ENCODE measurements at regions not wholly inside any gene's neighbourhood (a gene's known extent, or its start where the extent isn't known, plus 50 kb on each side); places are given as distances from the start of the nearest gene placed in this dataset.
"Not testable (repeated sequence)": the region's sequence is repeated elsewhere in the genome, so short reads cannot be mapped to it uniquely, and the experiment has no call there.

- DNase-seq = no peak
These were observed 52.9 kb upstream of the SEC14L1 start for GRCh38 chr17:77087650-77088454.

DNA sequence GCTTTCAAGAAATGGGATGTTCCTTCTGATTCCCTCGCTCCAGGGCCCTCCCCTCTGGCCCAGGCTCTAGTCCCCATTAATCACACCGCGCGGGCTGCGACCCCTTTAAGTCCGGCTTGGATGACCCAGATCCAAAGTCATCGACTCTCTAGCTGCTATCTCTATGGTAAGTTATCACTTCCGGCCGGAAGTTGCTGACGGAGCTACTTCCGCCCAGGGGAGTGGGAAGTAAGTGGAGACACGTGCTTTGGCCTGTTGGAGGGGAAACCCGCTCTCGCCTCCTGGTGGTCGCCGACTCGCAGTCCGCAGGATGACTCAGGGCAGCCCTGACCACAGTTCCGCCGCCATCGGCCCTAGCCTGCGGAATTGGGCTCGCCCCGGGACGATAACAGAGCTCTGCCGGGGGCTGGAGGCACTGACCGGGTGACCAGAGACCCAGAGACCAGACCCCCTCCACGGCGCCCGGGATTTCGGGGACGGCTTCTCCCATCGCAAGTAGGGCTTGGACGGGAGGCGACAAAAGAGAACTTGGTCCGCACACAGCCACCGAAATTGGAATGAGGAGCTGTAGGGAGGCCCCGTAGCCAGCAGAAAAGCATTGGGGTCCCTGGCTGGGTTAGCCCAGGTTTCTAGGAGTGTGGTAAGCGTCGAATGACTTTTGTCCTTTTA is 52.2 kb upstream of the SEC14L1 start:
- peak; percentile 98 for DNase-seq

- peak; percentile 7 for DNase-seq
These were observed 51.7 kb upstream of the SEC14L1 start for GRCh38 chr17:77089124-77089490.

DNA sequence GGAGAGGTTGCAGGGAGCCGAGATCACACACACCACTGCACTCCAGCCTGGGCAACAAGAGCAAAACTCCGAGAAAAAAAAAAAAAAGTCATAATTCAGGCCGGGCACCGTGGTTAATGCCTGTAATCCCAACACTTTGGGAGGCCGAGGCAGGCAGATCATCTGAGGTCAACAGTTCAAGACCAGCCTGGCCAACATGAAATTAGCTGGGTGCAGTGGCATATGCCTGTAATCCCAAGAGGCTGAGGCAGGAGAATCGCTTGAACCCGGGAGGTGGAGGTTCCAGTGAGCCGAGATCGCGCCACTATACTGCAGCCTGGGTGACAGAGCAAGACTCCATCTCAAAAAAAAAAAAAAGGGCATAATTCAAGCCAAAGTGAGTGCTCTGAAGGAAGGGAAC is 50.8 kb upstream of the SEC14L1 start:
- not testable (repeated sequence) for DNase-seq

DNA sequence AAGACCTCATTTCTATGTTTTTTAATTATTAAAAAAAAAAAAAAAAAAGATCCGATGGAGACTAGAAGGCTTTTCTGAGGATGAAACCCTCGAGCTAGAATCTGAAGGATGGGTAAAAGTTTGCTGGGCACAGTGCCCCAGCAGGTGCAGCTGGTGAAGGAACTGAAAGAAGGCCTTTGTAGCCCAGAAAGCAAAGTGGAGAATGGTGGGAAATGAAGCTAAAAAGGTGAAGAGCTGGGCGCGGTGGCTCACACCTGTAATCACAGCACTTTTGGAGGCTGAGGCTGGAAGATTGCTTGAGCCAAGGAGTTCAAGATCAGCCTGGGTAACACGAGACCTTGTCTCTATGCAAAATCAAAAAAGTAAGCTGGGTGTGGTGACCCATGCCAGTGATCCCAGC is 50.3 kb upstream of the SEC14L1 start:
- no peak for DNase-seq
